Osteocyte (in vitro differentiated cells): ENCODE measurements at regions not wholly inside any gene's neighbourhood (a gene's known extent, or its start where the extent isn't known, plus 50 kb on each side); places are given as distances from the start of the nearest gene placed in this dataset.

ENCODE experiments used
- DNase-seq: peaks from one replicate; pipeline ENCODE4 v3.0.0; 2021; ENCODE audit warnings: mixed read lengths; ENCODE audit not compliant: unreplicated experiment; ENCODE audit errors: extremely low spot score
- H3K27ac Mint-ChIP-seq: one replicate; pipeline ENCODE4 v1.8.0; 2021; ENCODE audit warnings: mild to moderate bottlenecking, mixed read lengths; ENCODE audit not compliant: unreplicated experiment
- H3K27me3 Mint-ChIP-seq: one replicate; pipeline ENCODE4 v1.8.0; 2021; ENCODE audit warnings: mixed read lengths; ENCODE audit not compliant: unreplicated experiment
- H3K36me3 Mint-ChIP-seq: one replicate; pipeline ENCODE4 v1.8.0; 2021; ENCODE audit warnings: mixed read lengths; ENCODE audit not compliant: unreplicated experiment
- H3K4me1 Mint-ChIP-seq: one replicate; pipeline ENCODE4 v1.8.0; 2021; ENCODE audit warnings: mixed read lengths; ENCODE audit not compliant: unreplicated experiment
- H3K4me3 Mint-ChIP-seq: one replicate; pipeline ENCODE4 v1.8.0; 2021; ENCODE audit warnings: mild to moderate bottlenecking, moderate library complexity, mixed read lengths; ENCODE audit not compliant: unreplicated experiment
- H3K9me3 Mint-ChIP-seq: one replicate; pipeline ENCODE4 v1.8.0; 2021; ENCODE audit warnings: mixed read lengths; ENCODE audit not compliant: unreplicated experiment
- CTCF ChIP-seq: fragments of 200-600 bp; sonication (generic); IDR thresholded peaks from 2 replicates; pipeline ENCODE4 v1.5.0; 2021; ENCODE audit warnings: antibody characterized with exemption, mild to moderate bottlenecking, moderate library complexity

GRCh38 chr10:130741901-130742855 lies 569.3 kb downstream of the TCERG1L start:
- Mint-ChIP-seq H3K4me1 (no peaks in the 10 kb centered on the region), H3K4me3 (no peak overlapping the region), H3K36me3 (no peaks in the 10 kb centered on the region), H3K9me3 (peaks cover 26% of the 10 kb centered on the region), H3K27me3 (no peaks in the 10 kb centered on the region), H3K27ac (no peak overlapping the region)
- no peak for DNase-seq
- TF ChIP-seq CTCF: no peak

- no peak for DNase-seq
- Mint-ChIP-seq H3K4me1 (no peaks in the 10 kb centered on the region), H3K9me3 (peaks cover 26% of the 10 kb centered on the region), H3K27me3 (no peaks in the 10 kb centered on the region), H3K4me3 (no peak overlapping the region), H3K36me3 (no peaks in the 10 kb centered on the region), H3K27ac (no peak overlapping the region)
- TF ChIP-seq CTCF: no peak
Observed at GRCh38 chr10:130742941-130743675, 568.4 kb downstream of the TCERG1L start.

GRCh38 chr10:130743751-130744271 lies 567.7 kb downstream of the TCERG1L start:
- no peak for DNase-seq
- Mint-ChIP-seq H3K4me3 (no peak overlapping the region), H3K9me3 (peaks cover 24% of the 10 kb centered on the region), H3K4me1 (no peaks in the 10 kb centered on the region), H3K27ac (no peak overlapping the region), H3K27me3 (no peaks in the 10 kb centered on the region), H3K36me3 (no peaks in the 10 kb centered on the region)
- TF ChIP-seq CTCF: no peak

GRCh38 chr10:130744631-130745030 lies 566.9 kb downstream of the TCERG1L start:
- no peaks in the 10 kb centered on the region for H3K4me1 Mint-ChIP-seq
- no peak for TF ChIP-seq CTCF
- H3K27ac Mint-ChIP-seq: no peak overlapping the region
- H3K4me3 Mint-ChIP-seq: no peak overlapping the region
- no peaks in the 10 kb centered on the region for H3K27me3 Mint-ChIP-seq
- H3K36me3 Mint-ChIP-seq: no peaks in the 10 kb centered on the region
- no peak for DNase-seq
- peaks cover 16% of the 10 kb centered on the region for H3K9me3 Mint-ChIP-seq

GRCh38 chr10:130745251-130745650 lies 566.3 kb downstream of the TCERG1L start:
- no peak for DNase-seq
- Mint-ChIP-seq H3K27ac (no peak overlapping the region), H3K4me3 (no peak overlapping the region), H3K27me3 (no peaks in the 10 kb centered on the region), H3K36me3 (no peaks in the 10 kb centered on the region), H3K4me1 (no peaks in the 10 kb centered on the region), H3K9me3 (peaks cover 20% of the 10 kb centered on the region)
- TF ChIP-seq CTCF: no peak
